K562 (cell line): ENCODE measurements at regions not wholly inside any gene's neighbourhood (a gene's known extent, or its start where the extent isn't known, plus 50 kb on each side); places are given as distances from the start of the nearest gene placed in this dataset.

Experiments used
- ATAC-seq: fragments of 200-7000 bp; cut with Tn5 transposase; 3 replicates; pipeline ENCODE4 v1.9.1; 2020; ENCODE audit warnings: moderate library complexity
- BruUV-seq: library from RNA; stranded (reverse); fragments of 400-500 nt; replicated peaks from 2 replicates; lab custom pipeline; 2021; lab: Mats Ljungman, UMichigan
- CTCF ChIA-PET: fragments of 300-600 bp; formaldehyde crosslinking; extraction: SDS; loops from one replicate; lab custom pipeline; 2021; ENCODE audit warnings: low intra/inter-chr PET ratio; lab: Yijun Ruan, JAX
- POLR2A ChIA-PET: fragments of 300-600, 350-650 bp; sonication (Branson Sonifier 250); formaldehyde crosslinking; extraction: SDS; loops from one replicate; lab custom pipeline; 2021; ENCODE audit warnings: antibody characterized with exemption, inconsistent platforms; lab: Yijun Ruan, JAX
- DNase-seq, 4 experiments: peaks; one replicate each; pipeline versions ENCODE4 v3.0.0 to v3.0.0-alpha.2; 2011 to 2018; ENCODE audit warnings: low spot score in 3 of 4, mixed read lengths in 3 of 4; ENCODE audit errors: extremely low read depth in 1 of 4
- FAIRE-seq: peaks from 2 replicates; lab custom pipeline; 2011; peaks lifted over from hg19 to GRCh38; lab: Jason Lieb, UNC
- H2AFZ ChIP-seq: 2 replicates; pipeline ENCODE4 v1.6.0; 2011; ENCODE audit warnings: low read depth, low read length, control low read depth, inconsistent platforms
- H3K27ac ChIP-seq: fragments of 200-600 bp; 3 replicates; pipeline ENCODE4 v1.8.0; 2011; ENCODE audit warnings: low read depth, mild to moderate bottlenecking, control low read depth, inconsistent platforms, low read length, moderate library complexity, mixed read lengths; ENCODE audit errors: extremely low read depth
- H3K27me3 ChIP-seq, 2 experiments: fragments of 300-600 bp in 1 of 2; 2 replicates in 1 of 2; 3 replicates in 1 of 2; pipeline versions ENCODE4 v1.6.0 to v1.8.0; 2011; ENCODE audit warnings: inconsistent platforms in 2 of 2, low read length in 2 of 2, mild to moderate bottlenecking in 1 of 2, mixed read lengths in 1 of 2, moderate library complexity in 1 of 2; ENCODE audit not compliant: control insufficient read depth in 2 of 2, insufficient read depth in 2 of 2
- H3K36me3 ChIP-seq: fragments of 300-600 bp; 3 replicates; pipeline ENCODE4 v1.8.0; 2011; ENCODE audit warnings: mild to moderate bottlenecking, low read length, inconsistent platforms; ENCODE audit not compliant: control insufficient read depth, insufficient read depth
- H3K4me1 ChIP-seq, 2 experiments: fragments of 200-600 bp in 1 of 2; replicated peaks in 1 of 2; 2 replicates in 1 of 2; 3 replicates in 1 of 2; pipeline versions ENCODE4 v1.5.1 to v1.8.0; 2011; ENCODE audit warnings: inconsistent platforms in 2 of 2, low read length in 2 of 2, mild to moderate bottlenecking in 1 of 2, mixed read lengths in 1 of 2, moderate library complexity in 1 of 2; ENCODE audit not compliant: control insufficient read depth in 2 of 2, insufficient read depth in 2 of 2
- H3K4me2 ChIP-seq: 2 replicates; pipeline ENCODE4 v1.6.1; 2011; ENCODE audit warnings: low read length, control low read depth, inconsistent platforms, mixed read lengths; ENCODE audit not compliant: insufficient read depth
- H3K4me3 ChIP-seq: fragments of 200-600 bp; sonication (generic), shearing (Covaris generic); 2 replicates; pipeline ENCODE4 v1.5.1; 2016; ENCODE audit warnings: control low read depth, inconsistent platforms
- H3K79me2 ChIP-seq: fragments of 200-600 bp; 3 replicates; pipeline ENCODE4 v1.8.0; 2011; ENCODE audit warnings: low read length, inconsistent platforms; ENCODE audit not compliant: control insufficient read depth, insufficient read depth
- H3K9ac ChIP-seq, 2 experiments: 2 replicates each; pipeline versions ENCODE4 v1.6.0 to v1.6.1; 2011; ENCODE audit warnings: low read depth in 2 of 2, low read length in 2 of 2, control low read depth in 1 of 2, inconsistent platforms in 1 of 2, mild to moderate bottlenecking in 1 of 2, mixed read lengths in 1 of 2; ENCODE audit not compliant: insufficient read depth in 1 of 2
- H3K9me1 ChIP-seq: one replicate; pipeline ENCODE4 v1.6.0; 2011; ENCODE audit warnings: inconsistent platforms, mild to moderate bottlenecking, low read length, moderate library complexity; ENCODE audit not compliant: control insufficient read depth, insufficient read depth
- H3K9me3 ChIP-seq: replicated peaks from 2 replicates; pipeline ENCODE4 v1.5.1; 2011; ENCODE audit warnings: low read depth, low read length, inconsistent platforms; ENCODE audit not compliant: control insufficient read depth, insufficient read depth
- H4K20me1 ChIP-seq: replicated peaks from 2 replicates; pipeline ENCODE4 v1.6.1; 2011; ENCODE audit warnings: low read length, inconsistent platforms, mixed read lengths; ENCODE audit not compliant: control insufficient read depth, insufficient read depth
- E4F1 ChIP-seq: fragments of 250-450 bp; sonication (Bioruptor Pico); IDR thresholded peaks from 2 replicates; pipeline ENCODE4 v1.5.0; 2021; ENCODE audit warnings: mild to moderate bottlenecking, borderline replicate concordance
- ELK3 ChIP-seq: fragments of 450-650 bp; formaldehyde crosslinking; IDR thresholded peaks from 2 replicates; pipeline ENCODE4 v1.4.0; 2020; ENCODE audit warnings: mild to moderate bottlenecking
- POU5F1 ChIP-seq: fragments of 150-350 bp; IDR thresholded peaks from 2 replicates; pipeline ENCODE4 v1.6.1; 2014; ENCODE audit warnings: borderline replicate concordance, low read length, low read depth, mild to moderate bottlenecking; ENCODE audit not compliant: partially characterized antibody
- SOX6 ChIP-seq: fragments of 450-650 bp; IDR thresholded peaks from 2 replicates; pipeline ENCODE4 v1.6.1; 2014; ENCODE audit warnings: mild to moderate bottlenecking
- SREBF1 ChIP-seq: fragments of 150-350 bp; IDR thresholded peaks from 2 replicates; pipeline ENCODE4 v1.6.1; 2014; ENCODE audit warnings: antibody characterized with exemption, low read depth, low read length, borderline replicate concordance
- TEAD1 ChIP-seq, 2 experiments: fragments of 450-650 bp in 1 of 2; sonication (generic) in 1 of 2; formaldehyde crosslinking; IDR thresholded peaks; 2 replicates each; pipeline versions ENCODE4 v1.4.0 to v1.8.0; 2020 to 2022; ENCODE audit warnings: mild to moderate bottlenecking in 2 of 2, missing genetic modification reagents in 1 of 2
- XRCC5 ChIP-seq: fragments of 200-400 bp; formaldehyde crosslinking; IDR thresholded peaks from 2 replicates; pipeline ENCODE4 v1.6.1; 2017; ENCODE audit warnings: low read depth, mild to moderate bottlenecking, low read length
- WGBS: fragments of 100-300 bp; shearing (Covaris generic); methylation state at CpG from one replicate; pipeline ENCODE4 v1.1.6; 2016; ENCODE audit warnings: low coverage, mixed read lengths; ENCODE audit not compliant: insufficient coverage; ENCODE audit errors: missing lambda C conversion rate; 5-methylcytosine and 5-hydroxymethylcytosine counted together
- in situ Hi-C: fragments of 300-500 bp; cut with MboI; formaldehyde crosslinking; loops from 4 replicates; pipeline ENCODE4 v1.15.0; 2018; ENCODE audit warnings: inconsistent platforms, mixed read lengths
- intact Hi-C: fragments of 100-400 bp; cut with micrococcal nuclease; formaldehyde crosslinking; loops from 2 replicates; pipeline ENCODE4 v1.14.2; 2022

- no peaks in the 10 kb centered on the region for H4K20me1 ChIP-seq
- FAIRE-seq (no peak), DNase-seq (no peak), ATAC-seq (no peak)
- H3K79me2 ChIP-seq = no peaks in the 10 kb centered on the region
- H3K36me3 ChIP-seq = no peaks in the 10 kb centered on the region
- ChIA-PET POLR2A (interaction anchor here (1.1 kb wide), 1 partner anchor 24 kb away, joined by 4 read pairs; no protein-coding TSS in a partner anchor), CTCF (no interaction called here)
- TF ChIP-seq XRCC5 (no peak), SREBF1 (no peak), E4F1 (CRISPR knock-in tag) (no peak), ELK3 (CRISPR knock-in tag) (no peak), POU5F1 (no peak), TEAD1 (CRISPR knock-in tag; IDR thresholded peaks at IDR 0.05) (no peak), SOX6 (no peak)
- no peaks in the 10 kb centered on the region for H3K27me3 ChIP-seq
- WGBS = 66% methylated on average over 5 of the region's 5 CpGs
- no peak overlapping the region for H3K9ac ChIP-seq
- H2AFZ ChIP-seq = no peak overlapping the region
- no peak overlapping the region for H3K4me3 ChIP-seq
- in situ Hi-C loops = no loop called here
- no peak overlapping the region for H3K4me2 ChIP-seq
- no peaks in the 10 kb centered on the region for H3K9me3 ChIP-seq
- no peaks in the 10 kb centered on the region for H3K9me1 ChIP-seq
- no peak overlapping the region for H3K27ac ChIP-seq
- H3K4me1 ChIP-seq = peaks cover 0 to 16% of the 10 kb centered on the region in 2 experiments; a peak in 4 of 5 replicates
- no TSS peak for BruUV-seq
- intact Hi-C loops = no loop called here
These were observed 55.3 kb upstream of the NABP1 start for GRCh38 chr2:191622374-191623320.
